ENCODE measurements at regions not wholly inside any gene's neighbourhood (a gene's known extent, or its start where the extent isn't known, plus 50 kb on each side); places are given as distances from the start of the nearest gene placed in this dataset.
"Not testable (repeated sequence)": the region's sequence is repeated elsewhere in the genome, so short reads cannot be mapped to it uniquely, and the experiment has no call there.

- not testable (repeated sequence) for DNase-seq (ENCODE audit: low read depth)
Measured at GRCh38 chr5:177941386-177941785, 54.7 kb downstream of the PROP1 start.

GRCh38 chr5:177939246-177940171 lies 56.5 kb downstream of the PROP1 start:
- DNase-seq (ENCODE audit: low read depth): not testable (repeated sequence)

- DNase-seq (ENCODE audit: low read depth): not testable (repeated sequence)
Measured at GRCh38 chr5:177938767-177939166, 57.3 kb downstream of the PROP1 start.

GRCh38 chr5:177934233-177934632 lies 61.8 kb downstream of the PROP1 start:
- DNase-seq (ENCODE audit: low read depth): not testable (repeated sequence)

- not testable (repeated sequence) for DNase-seq (ENCODE audit: low read depth)
Measured at GRCh38 chr5:177930269-177931022, 65.6 kb downstream of the PROP1 start.

- not testable (repeated sequence) for DNase-seq (ENCODE audit: low read depth)
Measured at GRCh38 chr5:177929618-177930017, 66.4 kb downstream of the PROP1 start.

- not testable (repeated sequence) for DNase-seq (ENCODE audit: low read depth)
Measured at GRCh38 chr5:177927500-177927899, 68.5 kb downstream of the PROP1 start.

GRCh38 chr5:177924577-177924976 lies 71.5 kb downstream of the PROP1 start:
- not testable (repeated sequence) for DNase-seq (ENCODE audit: low read depth)

GRCh38 chr5:177923837-177924236 lies 72.2 kb downstream of the PROP1 start:
- not testable (repeated sequence) for DNase-seq (ENCODE audit: low read depth)

GRCh38 chr5:177923189-177923588 lies 72.9 kb downstream of the PROP1 start:
- DNase-seq (ENCODE audit: low read depth): not testable (repeated sequence)

GRCh38 chr5:177909261-177909660 lies 86.8 kb downstream of the PROP1 start:
- DNase-seq (ENCODE audit: low read depth): not testable (repeated sequence)

- DNase-seq (ENCODE audit: low read depth): not testable (repeated sequence)
Measured at GRCh38 chr5:177902806-177903205, 93.2 kb downstream of the PROP1 start.

GRCh38 chr5:177900066-177900465 lies 96.0 kb downstream of the PROP1 start:
- not testable (repeated sequence) for DNase-seq (ENCODE audit: low read depth)

GRCh38 chr5:177894681-177895453 lies 101.2 kb downstream of the PROP1 start:
- DNase-seq (ENCODE audit: low read depth): not testable (repeated sequence)

GRCh38 chr5:177892357-177892665 lies 103.7 kb downstream of the PROP1 start:
- DNase-seq (ENCODE audit: low read depth): not testable (repeated sequence)

GRCh38 chr5:177891547-177892356 lies 104.3 kb downstream of the PROP1 start:
- DNase-seq (ENCODE audit: low read depth): not testable (repeated sequence)

GRCh38 chr5:177883295-177883694 lies 100.6 kb upstream of the FAM153A start:
- DNase-seq (ENCODE audit: low read depth): not testable (repeated sequence)

GRCh38 chr5:177875900-177876238 lies 93.2 kb upstream of the FAM153A start:
- DNase-seq (ENCODE audit: low read depth): not testable (repeated sequence)

- DNase-seq (ENCODE audit: low read depth): peak; percentile 10
Measured at GRCh38 chr5:177875013-177875899, 92.6 kb upstream of the FAM153A start.

- not testable (repeated sequence) for DNase-seq (ENCODE audit: low read depth)
Measured at GRCh38 chr5:177863822-177864446, 81.2 kb upstream of the FAM153A start.
